Lower leg skin (tissue), 4 donors: ENCODE measurements at regions not wholly inside any gene's neighbourhood (a gene's known extent, or its start where the extent isn't known, plus 50 kb on each side); places are given as distances from the start of the nearest gene placed in this dataset.

Source experiments
- DNase-seq, 2 donors: peaks; one replicate each; pipeline ENCODE4 v3.0.0-alpha.2; 2019; ENCODE audit warnings: low spot score in 2 of 2
- H3K4me3 ChIP-seq: fragments of 200-600 bp; sonication (generic); 2 replicates; pipeline ENCODE4 v1.5.1; 2017; ENCODE audit warnings: mild to moderate bottlenecking, low read depth; ENCODE audit not compliant: poor library complexity, severe bottlenecking
- CTCF ChIP-seq, 3 donors: fragments of 450-650 bp; IDR thresholded peaks; one replicate each; pipeline ENCODE4 v1.5.1; 2016; ENCODE audit warnings: antibody characterized with exemption in 3 of 3, mild to moderate bottlenecking in 3 of 3, moderate library complexity in 2 of 3
- POLR2A ChIP-seq, 2 donors: fragments of 450-650 bp; IDR thresholded peaks; one replicate each; pipeline ENCODE4 v1.6.1; 2016 to 2017; ENCODE audit warnings: antibody characterized with exemption in 2 of 2, mild to moderate bottlenecking in 1 of 2, moderate library complexity in 1 of 2
- WGBS, 2 donors: methylation state at CpG; one replicate each; pipeline ENCODE4 v1.1.5; 2018; 5-methylcytosine and 5-hydroxymethylcytosine counted together
- intact Hi-C: fragments of 100-400 bp; cut with DNase I; formaldehyde crosslinking; loops from one replicate; pipeline ENCODE4 v1.15.0; 2023; ENCODE audit warnings: low total_unique reads

GRCh38 chr3:83454353-83454752, 1504.4 kb upstream of the CADM2 start:
- H3K4me3 ChIP-seq, result no peak overlapping the region
- TF ChIP-seq CTCF (IDR thresholded peaks at IDR 0.05) (no peak), POLR2A (IDR thresholded peaks at IDR 0.05) (no peak)
- WGBS, 2 donors, result 75 to 80% methylated on average over 4 of the region's 4 CpGs
- no peak for DNase-seq
- intact Hi-C loops, result no loop called here

DNA sequence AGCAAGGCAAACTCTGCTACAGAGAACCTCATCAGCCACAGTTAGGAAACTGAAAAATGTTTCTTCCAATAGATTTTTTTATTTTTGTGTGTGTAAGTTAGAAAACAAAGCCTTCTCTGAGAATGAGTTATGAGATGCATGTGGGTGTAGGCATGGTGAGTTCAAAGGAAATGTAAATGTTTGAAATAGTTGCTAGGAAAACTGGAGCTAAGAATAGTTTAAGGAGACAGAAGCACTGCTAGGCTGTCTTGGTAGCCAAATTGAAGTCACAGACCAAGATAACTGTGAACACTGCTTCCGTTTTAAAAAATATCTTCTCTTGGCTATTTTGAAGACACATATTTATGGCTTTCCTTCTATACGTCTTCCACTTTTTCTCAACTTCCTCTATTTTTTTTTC, 1501.2 kb upstream of the CADM2 start:
- intact Hi-C loops, result no loop called here
- DNase-seq, result no peak
- WGBS, 2 donors, result 26 to 34% methylated on average over 2 of the region's 2 CpGs
- no peak for TF ChIP-seq POLR2A (IDR thresholded peaks at IDR 0.05)
- no peak for TF ChIP-seq CTCF (IDR thresholded peaks at IDR 0.05)
- no peak overlapping the region for H3K4me3 ChIP-seq

DNA sequence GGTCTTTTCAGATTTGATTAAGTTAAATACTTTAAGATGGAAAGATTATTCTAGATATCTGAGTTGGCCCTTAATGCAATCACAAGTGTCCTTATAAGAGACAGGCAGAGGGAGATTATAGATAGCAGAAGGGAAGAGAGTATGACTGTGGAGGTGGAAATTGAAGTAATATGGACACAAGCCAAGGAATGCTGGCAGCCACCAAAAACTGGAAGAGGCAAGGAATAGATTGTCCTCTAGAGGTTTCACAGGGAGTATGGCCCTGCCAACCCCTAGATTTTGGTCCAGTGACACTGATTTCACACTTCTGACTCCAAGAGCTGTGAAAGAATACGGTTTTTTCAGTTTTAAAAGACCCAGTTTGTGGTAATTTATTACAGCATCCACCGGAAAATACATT, 1498.7 kb upstream of the CADM2 start:
- WGBS, 2 donors, result 61 to 67% methylated on average over 2 of the region's 2 CpGs
- no peak for TF ChIP-seq POLR2A (IDR thresholded peaks at IDR 0.05)

GRCh38 chr3:83461411-83461810, 1497.4 kb upstream of the CADM2 start:
- no peak for DNase-seq
- intact Hi-C loops, result no loop called here
- WGBS, 2 donors, result 29 to 44% methylated on average over 1 of the region's 1 CpG
- TF ChIP-seq POLR2A (IDR thresholded peaks at IDR 0.05) (no peak), CTCF (IDR thresholded peaks at IDR 0.05) (no peak)
- no peak overlapping the region for H3K4me3 ChIP-seq

More for the DNA sequence above, 1498.7 kb upstream of the CADM2 start:
- no peak for DNase-seq
- no peak overlapping the region for H3K4me3 ChIP-seq
- intact Hi-C loops, result no loop called here

DNA sequence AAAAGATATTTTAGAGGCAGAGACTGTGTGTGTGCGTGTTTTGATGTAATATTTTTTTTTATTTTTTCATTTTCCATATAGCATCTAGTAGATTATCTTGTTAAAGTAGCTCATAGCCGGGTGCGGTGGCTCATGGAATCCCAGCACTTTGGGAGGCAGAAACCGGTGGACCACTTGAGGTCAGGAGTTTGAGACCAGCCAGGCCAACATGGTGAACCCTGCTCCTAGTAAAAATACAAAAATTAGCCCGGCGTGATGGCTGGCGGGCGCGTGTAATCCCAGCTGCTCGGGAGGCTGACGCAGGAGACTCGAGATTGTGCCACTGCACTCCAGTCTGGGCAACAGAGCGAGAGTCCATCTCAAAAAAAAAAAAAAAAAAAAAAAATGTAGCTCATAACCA, 1481.2 kb upstream of the CADM2 start:
- intact Hi-C loops, result no loop called here
- no peak for DNase-seq
- no peak for TF ChIP-seq POLR2A (IDR thresholded peaks at IDR 0.05)
- no peak for TF ChIP-seq CTCF (IDR thresholded peaks at IDR 0.05)
- 93 to 94% methylated on average over 13 of the region's 13 CpGs for WGBS, 2 donors
- H3K4me3 ChIP-seq, result no peak overlapping the region

DNA sequence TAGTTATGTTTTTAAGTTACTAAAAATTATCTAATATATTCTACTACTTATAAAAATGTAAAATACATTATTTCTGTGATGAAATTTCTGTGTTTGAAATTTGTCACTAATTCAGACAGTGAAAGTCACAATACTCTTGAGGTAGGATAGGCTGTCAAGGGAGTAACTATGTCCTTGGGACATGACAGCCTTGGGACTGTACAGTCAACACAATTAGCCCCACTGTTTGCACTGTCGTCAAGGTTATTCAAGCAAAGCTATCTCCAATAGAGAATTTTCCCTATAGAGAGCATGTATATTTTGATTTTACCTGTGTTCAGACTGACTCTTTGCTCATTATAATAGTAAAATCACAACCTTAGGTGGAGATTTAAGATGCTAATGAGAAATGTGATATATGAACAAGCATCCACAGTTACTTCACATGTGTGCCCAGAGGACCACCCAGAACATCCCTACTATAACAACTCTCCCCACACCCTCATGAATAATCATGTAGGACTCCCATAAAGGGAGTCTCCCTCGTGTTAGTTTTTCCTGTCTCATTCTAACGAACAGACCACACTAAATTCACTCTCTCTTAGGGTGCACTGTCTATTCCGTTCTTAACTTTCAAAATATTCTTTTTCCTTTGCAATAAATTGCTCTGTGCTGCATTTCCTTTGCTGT, 1476.3 kb upstream of the CADM2 start:
- TF ChIP-seq CTCF (IDR thresholded peaks at IDR 0.05) (no peak), POLR2A (IDR thresholded peaks at IDR 0.05) (no peak)
- no peak overlapping the region for H3K4me3 ChIP-seq
- intact Hi-C loops, result no loop called here
- DNase-seq, result no peak
- 78 to 80% methylated on average over 4 of the region's 4 CpGs for WGBS, 2 donors
